Caco-2 (cell line): ENCODE measurements at regions not wholly inside any gene's neighbourhood (a gene's known extent, or its start where the extent isn't known, plus 50 kb on each side); places are given as distances from the start of the nearest gene placed in this dataset.

Experiments used
- BruUV-seq: library from RNA; stranded (reverse); fragments of 400-500 nt; replicated peaks from 2 replicates; lab custom pipeline; 2021; lab: Mats Ljungman, UMichigan
- CTCF ChIA-PET: fragments of 300-600 bp; sonication (Branson Sonifier 250); formaldehyde crosslinking; loops from one replicate; lab custom pipeline; 2022; ENCODE audit warnings: antibody characterized with exemption; lab: Charles Lee
- POLR2A ChIA-PET: fragments of 300-600 bp; sonication (Branson Sonifier 250); formaldehyde crosslinking; loops from one replicate; lab custom pipeline; 2022; ENCODE audit warnings: antibody characterized with exemption; lab: Charles Lee
- DNase-seq, 2 experiments: peaks; one replicate each; pipeline versions ENCODE4 v3.0.0 to v3.0.0-alpha.2; 2020 to 2022
- H3K27me3 ChIP-seq: replicated peaks from 2 replicates; pipeline ENCODE4 v1.6.0; 2011; ENCODE audit warnings: low read length; ENCODE audit not compliant: control insufficient read depth, insufficient read depth
- H3K36me3 ChIP-seq: 2 replicates; pipeline ENCODE4 v1.5.1; 2011; ENCODE audit warnings: low read length; ENCODE audit not compliant: control insufficient read depth, insufficient read depth
- H3K4me1 ChIP-seq: fragments of 250-450 bp; sonication (Bioruptor Pico); 2 replicates; pipeline ENCODE4 v1.5.1; 2020; ENCODE audit warnings: mild to moderate bottlenecking
- H3K4me3 ChIP-seq: 2 replicates; pipeline ENCODE4 v1.5.1; 2011; ENCODE audit warnings: low read depth, mild to moderate bottlenecking, control low read depth, low read length
- H3K9me3 ChIP-seq: fragments of 250-450 bp; sonication (Bioruptor Pico); 2 replicates; pipeline ENCODE4 v1.5.1; 2020; ENCODE audit warnings: mild to moderate bottlenecking, moderate library complexity
- H3K27ac Mint-ChIP-seq: one replicate; pipeline ENCODE4 v1.8.0; 2022; ENCODE audit warnings: mixed read lengths; ENCODE audit not compliant: unreplicated experiment
- H3K27me3 Mint-ChIP-seq: one replicate; pipeline ENCODE4 v1.8.0; 2022; ENCODE audit warnings: mixed read lengths; ENCODE audit not compliant: insufficient read depth, unreplicated experiment
- H3K36me3 Mint-ChIP-seq: one replicate; pipeline ENCODE4 v1.8.0; 2022; ENCODE audit warnings: mild to moderate bottlenecking, mixed read lengths; ENCODE audit not compliant: insufficient read depth, unreplicated experiment
- H3K4me1 Mint-ChIP-seq: one replicate; pipeline ENCODE4 v1.8.0; 2022; ENCODE audit warnings: low read depth, mixed read lengths; ENCODE audit not compliant: unreplicated experiment
- H3K4me3 Mint-ChIP-seq: one replicate; pipeline ENCODE4 v1.8.0; 2022; ENCODE audit warnings: mild to moderate bottlenecking, moderate library complexity, mixed read lengths; ENCODE audit not compliant: unreplicated experiment
- H3K9me3 Mint-ChIP-seq: one replicate; pipeline ENCODE4 v1.8.0; 2022; ENCODE audit warnings: mixed read lengths; ENCODE audit not compliant: unreplicated experiment
- CTCF ChIP-seq, 2 experiments: fragments of 200-600 bp in 1 of 2; IDR thresholded peaks; 1 replicate in 1 of 2; 2 replicates in 1 of 2; pipeline versions ENCODE4 v1.5.1 to v1.8.0; 2011 to 2022; ENCODE audit warnings: antibody characterized with exemption in 1 of 2, control low read depth in 1 of 2, inconsistent platforms in 1 of 2, low read depth in 1 of 2, low read length in 1 of 2, mild to moderate bottlenecking in 1 of 2, moderate library complexity in 1 of 2; ENCODE audit not compliant: insufficient read depth in 1 of 2, severe bottlenecking in 1 of 2, unreplicated experiment in 1 of 2
- intact Hi-C: fragments of 100-400 bp; cut with micrococcal nuclease; formaldehyde crosslinking; loops from one replicate; pipeline ENCODE4 v1.10.0; 2022; ENCODE audit not compliant: unreplicated experiment

GRCh38 chr7:26005683-26006410 lies 146.2 kb upstream of the NFE2L3 start:
- BruUV-seq, result no TSS peak
- Histone ChIP-seq H3K4me3 (no peak overlapping the region), H3K4me1 (peaks cover 61% of the 10 kb centered on the region), H3K36me3 (no peaks in the 10 kb centered on the region), H3K9me3 (peaks cover 3% of the 10 kb centered on the region; the same call in 1 of the 2 replicates), H3K27me3 (no peaks in the 10 kb centered on the region)
- DNase-seq, result peak; percentile 51 to 75
- Mint-ChIP-seq H3K36me3 (peaks cover 15% of the 10 kb centered on the region), H3K4me1 (peaks cover 42% of the 10 kb centered on the region), H3K27ac (peak overlapping the region; percentile 86), H3K4me3 (peak overlapping the region; percentile 45), H3K9me3 (no peaks in the 10 kb centered on the region), H3K27me3 (no peaks in the 10 kb centered on the region)
- intact Hi-C loops, result loop anchor here (1.0 to 10.0 kb wide), 4 partner anchors 10 to 179 kb away; partner anchors contain the start of gene NFE2L3
- CTCF ChIA-PET, result interaction anchor here (1.6 to 1.8 kb wide), 2 partner anchors 10 to 111 kb away, joined by 3 to 6 read pairs; no protein-coding TSS in a partner anchor
- TF ChIP-seq CTCF (IDR thresholded peaks at IDR 0.05; ENCODE audit: insufficient read depth in 1 of 2, low read depth in 1 of 2, low read length in 1 of 2, severe bottlenecking in 1 of 2, unreplicated experiment in 1 of 2), result no peak
- POLR2A ChIA-PET, result interaction anchor here (0.6 kb wide), 1 partner anchor 825 kb away, joined by 6 read pairs; a partner anchor contains a TSS

GRCh38 chr7:26006426-26006825 lies 145.6 kb upstream of the NFE2L3 start:
- no peaks in the 10 kb centered on the region for H3K36me3 ChIP-seq
- ChIA-PET POLR2A (interaction anchor here (0.6 to 0.7 kb wide), 2 partner anchors 18 to 826 kb away, joined by 3 to 6 read pairs; a partner anchor contains a TSS), CTCF (interaction anchor here (1.6 to 1.8 kb wide), 2 partner anchors 11 to 112 kb away, joined by 3 to 6 read pairs; no protein-coding TSS in a partner anchor)
- BruUV-seq, result no TSS peak
- no peaks in the 10 kb centered on the region for H3K9me3 Mint-ChIP-seq
- DNase-seq, result peak; percentile 62 to 72
- TF ChIP-seq CTCF (IDR thresholded peaks at IDR 0.05; ENCODE audit: insufficient read depth in 1 of 2, low read depth in 1 of 2, low read length in 1 of 2, severe bottlenecking in 1 of 2, unreplicated experiment in 1 of 2), result no peak
- H3K4me3 Mint-ChIP-seq, result peak overlapping the region; percentile 45
- no peaks in the 10 kb centered on the region for H3K27me3 ChIP-seq
- no peaks in the 10 kb centered on the region; the same call in 1 of the 2 replicates for H3K9me3 ChIP-seq
- H3K4me1 Mint-ChIP-seq, result peaks cover 41% of the 10 kb centered on the region
- peaks cover 13% of the 10 kb centered on the region for H3K36me3 Mint-ChIP-seq
- intact Hi-C loops, result loop anchor here (1.0 to 10.0 kb wide), 4 partner anchors 10 to 178 kb away; partner anchors contain the start of gene NFE2L3
- H3K4me1 ChIP-seq, result peaks cover 55% of the 10 kb centered on the region
- H3K4me3 ChIP-seq, result no peak overlapping the region
- no peaks in the 10 kb centered on the region for H3K27me3 Mint-ChIP-seq
- H3K27ac Mint-ChIP-seq, result peak overlapping the region; percentile 86

GRCh38 chr7:26007510-26007909 lies 144.5 kb upstream of the NFE2L3 start:
- Histone ChIP-seq H3K4me1 (peaks cover 44% of the 10 kb centered on the region), H3K36me3 (no peaks in the 10 kb centered on the region), H3K27me3 (no peaks in the 10 kb centered on the region), H3K4me3 (no peak overlapping the region), H3K9me3 (no peaks in the 10 kb centered on the region)
- ChIA-PET POLR2A (no interaction called here), CTCF (interaction anchor here (1.0 to 1.8 kb wide), 3 partner anchors 12 to 113 kb away, joined by 3 to 6 read pairs (median 5); no protein-coding TSS in a partner anchor)
- H3K4me1 Mint-ChIP-seq, result peaks cover 32% of the 10 kb centered on the region
- H3K27me3 Mint-ChIP-seq, result no peaks in the 10 kb centered on the region
- no peak overlapping the region for H3K4me3 Mint-ChIP-seq
- no TSS peak for BruUV-seq
- H3K9me3 Mint-ChIP-seq, result no peaks in the 10 kb centered on the region
- peak overlapping the region; percentile 29 for H3K27ac Mint-ChIP-seq
- intact Hi-C loops, result loop anchor here (5.0 to 10.0 kb wide), 3 partner anchors 40 to 177 kb away; partner anchors contain the start of gene NFE2L3
- peak in 1 of 2 experiments; percentile 54 for DNase-seq
- H3K36me3 Mint-ChIP-seq, result peaks cover 5% of the 10 kb centered on the region
- TF ChIP-seq CTCF (IDR thresholded peaks at IDR 0.05; ENCODE audit: insufficient read depth in 1 of 2, low read depth in 1 of 2, low read length in 1 of 2, severe bottlenecking in 1 of 2, unreplicated experiment in 1 of 2), result no peak
